Hepatocyte (in vitro differentiated cells): ENCODE measurements at regions not wholly inside any gene's neighbourhood (a gene's known extent, or its start where the extent isn't known, plus 50 kb on each side); places are given as distances from the start of the nearest gene placed in this dataset.

Source experiments
- DNase-seq: peaks from one replicate; pipeline ENCODE4 v3.0.0-alpha.2; 2016; ENCODE audit warnings: low spot score
- H2AFZ ChIP-seq: fragments of 200-600 bp; sonication (generic); 2 replicates; pipeline ENCODE4 v1.6.0; 2016; ENCODE audit warnings: antibody characterized with exemption, mild to moderate bottlenecking
- H3K27ac ChIP-seq: fragments of 200-600 bp; sonication (generic); 2 replicates; pipeline ENCODE4 v1.5.1; 2016; ENCODE audit warnings: mild to moderate bottlenecking
- H3K27me3 ChIP-seq: fragments of 200-600 bp; sonication (generic); 2 replicates; pipeline ENCODE4 v1.6.1; 2016
- H3K36me3 ChIP-seq: fragments of 200-600 bp; sonication (generic); replicated peaks from 2 replicates; pipeline ENCODE4 v1.5.1; 2016; ENCODE audit warnings: low read depth; ENCODE audit not compliant: insufficient read depth
- H3K4me1 ChIP-seq: fragments of 200-600 bp; sonication (generic); 2 replicates; pipeline ENCODE4 v1.5.1; 2016; ENCODE audit warnings: mild to moderate bottlenecking, moderate library complexity; ENCODE audit not compliant: insufficient read depth
- H3K4me2 ChIP-seq: fragments of 200-600 bp; sonication (generic); 2 replicates; pipeline ENCODE4 v1.6.0; 2016
- H3K4me3 ChIP-seq: fragments of 200-600 bp; sonication (generic); 2 replicates; pipeline ENCODE4 v1.5.1; 2016; ENCODE audit warnings: mild to moderate bottlenecking
- H3K79me2 ChIP-seq: fragments of 200-600 bp; sonication (generic); 2 replicates; pipeline ENCODE4 v1.6.0; 2017; ENCODE audit warnings: mild to moderate bottlenecking
- H3K9me2 ChIP-seq: fragments of 200-600 bp; sonication (generic); replicated peaks from 2 replicates; pipeline ENCODE4 v1.6.0; 2017; ENCODE audit warnings: mild to moderate bottlenecking; ENCODE audit not compliant: insufficient read depth
- H3K9me3 ChIP-seq: fragments of 200-600 bp; sonication (generic); 2 replicates; pipeline ENCODE4 v1.5.1; 2016; ENCODE audit warnings: low read depth, mild to moderate bottlenecking
- H4K20me1 ChIP-seq: fragments of 200-600 bp; sonication (generic); 2 replicates; pipeline ENCODE4 v1.6.0; 2016; ENCODE audit warnings: mild to moderate bottlenecking; ENCODE audit not compliant: insufficient read depth, poor library complexity, severe bottlenecking
- CTCF ChIP-seq: fragments of 200-600 bp; sonication (generic); IDR thresholded peaks from 2 replicates; pipeline ENCODE4 v1.5.1; 2016; ENCODE audit warnings: antibody characterized with exemption, mild to moderate bottlenecking; ENCODE audit not compliant: poor library complexity
- EZH2 ChIP-seq: fragments of 200-600 bp; sonication (generic); IDR thresholded peaks from 2 replicates; pipeline ENCODE4 v1.6.1; 2016; ENCODE audit warnings: antibody characterized with exemption, mild to moderate bottlenecking, borderline replicate concordance
- EZH2phosphoT487 ChIP-seq: fragments of 200-600 bp; sonication (generic); IDR thresholded peaks from one replicate; pipeline ENCODE4 v1.6.1; 2018; ENCODE audit warnings: antibody characterized with exemption, mild to moderate bottlenecking, low read depth, moderate library complexity; ENCODE audit not compliant: unreplicated experiment, severe bottlenecking
- WGBS: methylation state at CpG from one replicate; pipeline ENCODE4 v1.1.6; 2016; ENCODE audit warnings: low lambda C conversion rate; ENCODE audit errors: missing lambda C conversion rate; 5-methylcytosine and 5-hydroxymethylcytosine counted together

- Histone ChIP-seq H3K36me3 (no peaks in the 10 kb centered on the region), H3K79me2 (no peaks in the 10 kb centered on the region), H3K4me1 (no peaks in the 10 kb centered on the region), H4K20me1 (no peaks in the 10 kb centered on the region), H3K27me3 (no peaks in the 10 kb centered on the region), H3K4me3 (no peak overlapping the region), H3K4me2 (no peak overlapping the region), H3K27ac (no peak overlapping the region), H2AFZ (no peak overlapping the region), H3K9me3 (no peaks in the 10 kb centered on the region), H3K9me2 (no peaks in the 10 kb centered on the region)
- DNase-seq, result no peak
- WGBS, result 64% methylated on average over 2 of the region's 2 CpGs
- TF ChIP-seq CTCF (no peak), EZH2phosphoT487 (no peak), EZH2 (no peak)
Measured at GRCh38 chrX:45591650-45592049, 391.0 kb upstream of the DIPK2B start.

- no peaks in the 10 kb centered on the region for H3K4me1 ChIP-seq
- no peak overlapping the region for H2AFZ ChIP-seq
- no peaks in the 10 kb centered on the region for H3K79me2 ChIP-seq
- no peaks in the 10 kb centered on the region for H3K9me3 ChIP-seq
- DNase-seq, result no peak
- TF ChIP-seq EZH2phosphoT487 (no peak), CTCF (no peak), EZH2 (no peak)
- no peak overlapping the region for H3K4me3 ChIP-seq
- no peaks in the 10 kb centered on the region for H4K20me1 ChIP-seq
- H3K9me2 ChIP-seq, result no peaks in the 10 kb centered on the region
- H3K27ac ChIP-seq, result no peak overlapping the region
- no peak overlapping the region for H3K4me2 ChIP-seq
- no peaks in the 10 kb centered on the region for H3K36me3 ChIP-seq
- WGBS, result 65% methylated on average over 2 of the region's 2 CpGs
- no peaks in the 10 kb centered on the region for H3K27me3 ChIP-seq
Measured at GRCh38 chrX:45584717-45585116, 384.0 kb upstream of the DIPK2B start.

GRCh38 chrX:45577361-45577760 is 376.7 kb upstream of the DIPK2B start:
- Histone ChIP-seq H3K9me2 (no peaks in the 10 kb centered on the region), H3K79me2 (no peaks in the 10 kb centered on the region), H2AFZ (no peak overlapping the region), H3K27me3 (no peaks in the 10 kb centered on the region), H3K4me3 (no peak overlapping the region), H4K20me1 (no peaks in the 10 kb centered on the region), H3K4me1 (no peaks in the 10 kb centered on the region), H3K9me3 (no peaks in the 10 kb centered on the region), H3K4me2 (no peak overlapping the region), H3K36me3 (no peaks in the 10 kb centered on the region), H3K27ac (no peak overlapping the region)
- TF ChIP-seq EZH2 (no peak), CTCF (no peak), EZH2phosphoT487 (no peak)
- 80% methylated on average over 1 of the region's 1 CpG for WGBS
- DNase-seq, result no peak

GRCh38 chrX:45571453-45571852 is 370.8 kb upstream of the DIPK2B start:
- no peaks in the 10 kb centered on the region for H3K9me2 ChIP-seq
- no peak for DNase-seq
- no peak overlapping the region for H2AFZ ChIP-seq
- TF ChIP-seq EZH2 (no peak), CTCF (no peak), EZH2phosphoT487 (no peak)
- H3K79me2 ChIP-seq, result no peaks in the 10 kb centered on the region
- H3K4me1 ChIP-seq, result no peaks in the 10 kb centered on the region
- no peaks in the 10 kb centered on the region for H3K36me3 ChIP-seq
- H3K4me3 ChIP-seq, result no peak overlapping the region
- WGBS, result 62% methylated on average over 4 of the region's 4 CpGs
- H3K9me3 ChIP-seq, result no peaks in the 10 kb centered on the region
- H4K20me1 ChIP-seq, result no peaks in the 10 kb centered on the region
- no peaks in the 10 kb centered on the region for H3K27me3 ChIP-seq
- H3K27ac ChIP-seq, result no peak overlapping the region
- H3K4me2 ChIP-seq, result no peak overlapping the region
